Fibroblast of villous mesenchyme (primary cell): ENCODE measurements at regions not wholly inside any gene's neighbourhood (a gene's known extent, or its start where the extent isn't known, plus 50 kb on each side); places are given as distances from the start of the nearest gene placed in this dataset.

Experiments used
- DNase-seq: peaks from one replicate; pipeline ENCODE4 v3.0.0-alpha.2; 2010; ENCODE audit warnings: low read depth
- H3K4me3 ChIP-seq: 2 replicates; pipeline ENCODE4 v1.5.1; 2011; ENCODE audit warnings: low read depth, mild to moderate bottlenecking, low read length
- TF ChIP-seq, protein P1 (sequence below): IDR thresholded peaks from 2 replicates; pipeline ENCODE4 v1.5.1; 2012; ENCODE audit warnings: low read depth, mild to moderate bottlenecking, low read length; ENCODE audit not compliant: insufficient read depth

DNA sequence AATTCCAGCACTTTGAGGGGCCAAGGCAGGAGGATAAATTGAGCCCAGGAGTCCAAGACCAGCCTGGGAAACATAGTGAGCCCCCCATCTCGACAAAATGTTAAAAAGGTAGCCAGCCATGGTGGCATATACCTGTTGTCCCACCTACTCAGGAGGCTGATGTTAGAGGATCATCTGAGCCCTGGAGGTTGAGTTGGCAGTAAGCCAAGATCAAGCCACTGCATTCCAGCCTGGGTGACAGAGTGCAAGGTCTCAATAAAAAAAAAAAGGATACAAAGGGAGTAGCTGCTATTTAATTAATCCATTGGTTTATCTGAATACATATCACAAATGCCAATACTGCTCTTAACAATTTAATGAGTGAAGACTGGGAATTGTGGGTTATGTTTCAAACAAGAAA lies 327.8 kb downstream of the CPS1 start:
- TF ChIP-seq, protein P1, sequence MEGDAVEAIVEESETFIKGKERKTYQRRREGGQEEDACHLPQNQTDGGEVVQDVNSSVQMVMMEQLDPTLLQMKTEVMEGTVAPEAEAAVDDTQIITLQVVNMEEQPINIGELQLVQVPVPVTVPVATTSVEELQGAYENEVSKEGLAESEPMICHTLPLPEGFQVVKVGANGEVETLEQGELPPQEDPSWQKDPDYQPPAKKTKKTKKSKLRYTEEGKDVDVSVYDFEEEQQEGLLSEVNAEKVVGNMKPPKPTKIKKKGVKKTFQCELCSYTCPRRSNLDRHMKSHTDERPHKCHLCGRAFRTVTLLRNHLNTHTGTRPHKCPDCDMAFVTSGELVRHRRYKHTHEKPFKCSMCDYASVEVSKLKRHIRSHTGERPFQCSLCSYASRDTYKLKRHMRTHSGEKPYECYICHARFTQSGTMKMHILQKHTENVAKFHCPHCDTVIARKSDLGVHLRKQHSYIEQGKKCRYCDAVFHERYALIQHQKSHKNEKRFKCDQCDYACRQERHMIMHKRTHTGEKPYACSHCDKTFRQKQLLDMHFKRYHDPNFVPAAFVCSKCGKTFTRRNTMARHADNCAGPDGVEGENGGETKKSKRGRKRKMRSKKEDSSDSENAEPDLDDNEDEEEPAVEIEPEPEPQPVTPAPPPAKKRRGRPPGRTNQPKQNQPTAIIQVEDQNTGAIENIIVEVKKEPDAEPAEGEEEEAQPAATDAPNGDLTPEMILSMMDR: no peak
- H3K4me3 ChIP-seq: no peak overlapping the region
- no peak for DNase-seq

DNA sequence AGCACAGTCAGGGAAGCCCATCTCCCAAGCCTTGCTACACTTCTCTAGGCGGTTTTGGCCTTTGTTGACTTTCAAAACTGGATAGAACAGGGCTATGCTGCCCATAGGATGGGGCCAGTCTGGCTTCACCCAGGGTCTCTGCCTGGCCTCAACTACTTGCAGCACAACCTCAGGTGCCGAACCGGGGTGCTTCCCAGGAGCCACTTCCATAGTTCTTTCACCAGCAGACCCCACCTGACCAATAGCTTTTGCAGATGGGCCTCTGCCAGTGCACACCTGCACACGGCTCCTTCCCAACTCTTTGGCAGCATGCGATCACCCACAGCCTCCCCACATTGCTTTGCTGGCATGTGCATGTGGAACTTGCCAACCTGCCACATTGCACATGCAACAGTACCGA lies 331.6 kb downstream of the CPS1 start:
- DNase-seq: no peak
- no peak overlapping the region for H3K4me3 ChIP-seq
- TF ChIP-seq, protein P1: no peak

DNA sequence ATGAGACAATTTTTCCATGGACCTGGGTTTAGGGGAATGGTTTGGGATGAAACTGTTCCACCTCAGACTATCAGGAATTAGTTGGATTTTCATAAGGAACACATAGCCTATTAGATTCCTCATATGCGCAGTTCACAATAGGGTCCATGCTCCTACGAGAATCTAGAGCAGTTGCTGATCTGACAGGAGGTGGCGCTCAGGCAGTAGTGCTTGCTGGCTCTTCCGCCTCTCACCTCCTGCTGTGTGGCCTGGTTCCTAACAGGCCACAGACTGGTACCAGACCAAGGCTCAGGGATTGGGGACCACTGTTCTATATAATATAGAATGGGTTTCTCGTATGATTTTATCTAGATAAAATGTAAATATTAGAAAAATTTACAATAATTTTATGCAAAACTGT lies 338.7 kb downstream of the CPS1 start:
- DNase-seq: no peak
- TF ChIP-seq, protein P1: no peak
- no peak overlapping the region for H3K4me3 ChIP-seq

DNA sequence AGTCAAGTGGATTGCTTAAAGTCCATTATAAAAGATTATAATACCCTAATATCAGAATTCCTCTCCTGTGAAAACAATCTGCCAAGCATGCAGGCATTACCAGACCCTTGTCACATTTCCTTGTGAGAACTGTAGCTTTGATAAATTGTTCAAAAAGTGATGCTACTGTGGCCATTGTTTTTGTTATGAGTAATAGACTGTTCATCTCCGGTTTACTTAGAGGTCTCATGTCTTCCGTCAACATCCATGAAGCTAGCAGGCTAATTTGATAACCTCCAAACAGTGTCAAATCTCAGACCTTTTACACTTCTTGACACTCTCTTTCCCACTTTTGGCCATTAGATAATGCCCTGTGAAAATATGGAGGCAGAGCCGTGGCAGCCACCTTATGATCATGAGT lies 342.7 kb downstream of the CPS1 start:
- no peak overlapping the region for H3K4me3 ChIP-seq
- no peak for DNase-seq
- TF ChIP-seq, protein P1: no peak

DNA sequence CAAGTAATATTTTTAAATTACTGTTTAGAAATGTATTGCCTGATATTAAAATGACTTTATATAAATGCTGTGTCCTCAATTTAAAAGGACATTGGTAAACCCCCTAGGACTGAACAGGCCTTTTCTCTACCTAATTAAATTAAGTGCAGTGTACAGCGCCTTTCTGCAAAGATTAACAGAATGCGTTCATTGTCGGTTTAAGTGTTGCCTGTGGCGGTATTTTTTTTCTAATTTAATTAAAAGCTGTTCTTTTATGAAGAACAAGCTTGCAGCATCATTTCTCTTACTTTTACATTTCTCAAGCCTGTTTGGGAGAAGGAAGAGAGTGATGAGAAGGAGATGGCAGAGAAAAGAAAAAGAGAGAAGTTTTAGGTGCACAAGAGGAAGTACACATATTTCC lies 344.9 kb downstream of the CPS1 start:
- DNase-seq: no peak
- H3K4me3 ChIP-seq: no peak overlapping the region
- TF ChIP-seq, protein P1: no peak

DNA sequence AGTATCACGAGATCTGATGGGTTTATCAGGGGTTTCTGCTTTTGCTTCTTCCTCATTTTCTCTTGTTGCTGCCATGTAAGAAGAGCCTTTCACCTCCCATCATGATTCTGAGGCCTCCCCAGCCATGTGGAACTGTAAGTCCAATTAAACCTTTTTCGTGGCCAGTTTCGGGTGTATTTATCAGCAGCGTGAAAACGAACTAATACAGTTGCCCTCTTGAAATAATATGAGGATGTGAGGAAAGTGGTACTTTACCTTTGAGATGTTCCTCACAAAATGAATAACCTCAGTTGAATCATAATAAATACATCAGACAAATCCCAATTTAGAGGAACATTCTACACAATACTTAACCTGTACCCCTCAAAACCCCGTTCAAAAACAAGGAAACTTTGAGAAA lies 356.4 kb downstream of the CPS1 start:
- no peak overlapping the region for H3K4me3 ChIP-seq
- DNase-seq: no peak
- TF ChIP-seq, protein P1: no peak

DNA sequence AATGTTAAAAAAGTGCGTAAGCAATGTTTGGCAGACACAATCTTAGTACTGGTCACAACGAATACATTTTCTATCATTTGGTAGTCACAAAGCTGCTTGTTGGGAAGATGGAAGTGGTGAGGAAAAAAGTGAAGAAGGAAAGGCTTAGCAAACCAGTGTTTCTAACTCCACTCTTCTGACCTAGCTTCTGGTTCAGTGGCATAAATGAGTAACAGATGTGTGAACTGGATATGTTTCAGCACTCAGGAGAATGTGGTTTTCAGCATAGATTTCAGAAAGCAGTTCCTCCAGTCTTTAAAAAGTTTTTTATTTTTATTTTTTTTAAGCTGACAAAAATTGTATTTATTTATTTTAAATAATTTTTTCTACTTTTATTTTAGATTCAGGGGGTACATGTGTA lies 357.1 kb downstream of the CPS1 start:
- no peak for DNase-seq
- no peak overlapping the region for H3K4me3 ChIP-seq
- TF ChIP-seq, protein P1: no peak
